ENCODE measurements at regions not wholly inside any gene's neighbourhood (a gene's known extent, or its start where the extent isn't known, plus 50 kb on each side); places are given as distances from the start of the nearest gene placed in this dataset.

DNA sequence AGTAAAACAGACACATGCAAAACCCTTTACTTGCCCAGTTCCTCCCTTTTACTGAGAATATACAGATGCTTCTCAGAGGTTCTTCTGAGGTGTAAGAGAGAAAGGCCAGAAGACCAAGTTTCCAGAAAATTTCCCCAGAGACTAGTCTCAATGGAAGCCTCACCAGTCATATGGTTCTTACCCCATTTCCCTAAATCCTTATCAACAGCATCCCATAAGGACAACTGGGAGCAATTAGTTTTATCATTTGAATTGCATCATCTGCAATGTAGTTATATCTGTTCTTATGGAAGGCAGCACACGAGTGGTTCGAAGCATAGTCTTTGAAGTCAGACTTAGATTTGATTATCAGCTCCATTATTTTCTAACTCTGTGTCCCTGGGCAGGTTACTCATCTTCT, 203.6 kb upstream of the PPARGC1A start:
- ATAC-seq, result no peak

DNA sequence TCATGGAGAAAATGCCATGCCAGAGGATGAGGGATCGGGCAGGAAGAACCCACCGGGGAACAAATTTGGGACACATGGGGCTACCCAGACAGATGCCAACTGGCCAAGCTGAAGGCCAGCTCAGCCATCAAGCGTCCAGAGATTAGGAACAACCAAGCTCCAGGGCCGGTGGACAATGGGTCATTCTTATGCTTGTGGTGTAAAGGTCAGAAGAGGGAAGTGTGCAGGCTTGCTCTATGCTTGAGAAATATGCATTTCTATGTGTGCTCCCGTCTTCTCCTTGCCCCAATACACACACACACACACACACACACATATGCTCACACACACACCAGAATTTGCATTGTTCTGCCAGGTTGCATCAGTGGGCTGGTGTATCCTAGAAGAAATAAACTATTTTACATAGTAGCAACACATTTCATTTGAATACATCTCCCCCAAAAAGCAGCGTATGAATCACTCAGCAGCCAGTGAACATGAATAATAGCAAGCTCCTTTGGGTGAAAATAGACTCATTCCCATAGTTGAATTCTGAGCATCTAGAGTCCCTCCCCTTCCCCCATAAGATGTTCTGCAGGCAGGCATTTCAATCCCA, 201.9 kb upstream of the PPARGC1A start:
- ATAC-seq, result no peak

GRCh38 chr4:24089851-24090534, 200.1 kb upstream of the PPARGC1A start:
- ATAC-seq, result no peak

GRCh38 chr4:24080871-24081270, 191.0 kb upstream of the PPARGC1A start:
- ATAC-seq, result no peak

DNA sequence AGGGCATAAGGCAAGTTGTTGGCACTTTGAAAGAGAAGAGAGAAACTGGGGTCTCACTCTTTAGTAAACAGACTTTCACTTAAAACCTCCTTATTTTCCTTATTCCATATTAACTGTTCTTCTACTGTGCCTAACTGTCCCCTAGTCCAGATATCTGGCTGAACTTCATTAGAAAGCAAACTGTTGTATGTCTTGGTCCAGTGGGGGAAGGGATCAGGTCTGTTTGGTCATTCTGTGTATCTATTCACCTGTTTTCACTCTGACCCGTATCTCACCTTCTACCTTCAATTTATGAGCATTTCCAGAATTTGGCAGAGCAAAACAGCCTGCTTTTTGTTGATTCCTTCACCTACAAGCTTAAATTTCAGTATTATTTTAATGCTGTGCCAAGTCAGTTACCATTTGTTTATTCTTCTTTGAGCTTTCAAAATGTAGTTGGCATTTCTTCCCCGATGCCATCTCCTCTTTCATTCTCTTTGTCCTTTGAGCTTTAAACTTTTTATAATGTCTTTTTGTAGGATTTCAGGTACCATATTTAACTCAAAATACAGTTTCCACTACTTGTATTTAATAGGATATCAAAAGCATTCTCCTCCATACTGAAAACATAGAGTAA, 188.6 kb upstream of the PPARGC1A start:
- ATAC-seq, result no peak

GRCh38 chr4:24076811-24077210, 187.0 kb upstream of the PPARGC1A start:
- ATAC-seq, result no peak

DNA sequence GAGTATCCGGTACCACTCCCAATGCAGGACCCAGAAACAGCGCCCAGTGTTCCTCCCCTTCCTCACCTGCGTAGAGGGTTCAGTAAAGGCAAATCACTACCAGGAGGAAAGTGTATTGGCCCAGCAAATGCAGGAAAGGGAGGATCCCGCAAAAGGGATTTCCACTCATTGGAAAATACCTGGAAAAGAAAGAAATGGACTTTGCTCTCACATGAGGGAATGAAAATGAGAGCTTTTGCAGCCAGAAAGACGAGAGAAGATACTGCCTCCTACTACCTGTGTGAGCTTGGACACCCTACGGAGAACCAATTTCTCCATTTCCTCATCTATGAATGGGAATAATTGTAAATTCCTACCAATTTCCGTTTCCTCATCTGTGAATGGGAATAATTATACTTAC, 184.1 kb upstream of the PPARGC1A start:
- ATAC-seq, result no peak

DNA sequence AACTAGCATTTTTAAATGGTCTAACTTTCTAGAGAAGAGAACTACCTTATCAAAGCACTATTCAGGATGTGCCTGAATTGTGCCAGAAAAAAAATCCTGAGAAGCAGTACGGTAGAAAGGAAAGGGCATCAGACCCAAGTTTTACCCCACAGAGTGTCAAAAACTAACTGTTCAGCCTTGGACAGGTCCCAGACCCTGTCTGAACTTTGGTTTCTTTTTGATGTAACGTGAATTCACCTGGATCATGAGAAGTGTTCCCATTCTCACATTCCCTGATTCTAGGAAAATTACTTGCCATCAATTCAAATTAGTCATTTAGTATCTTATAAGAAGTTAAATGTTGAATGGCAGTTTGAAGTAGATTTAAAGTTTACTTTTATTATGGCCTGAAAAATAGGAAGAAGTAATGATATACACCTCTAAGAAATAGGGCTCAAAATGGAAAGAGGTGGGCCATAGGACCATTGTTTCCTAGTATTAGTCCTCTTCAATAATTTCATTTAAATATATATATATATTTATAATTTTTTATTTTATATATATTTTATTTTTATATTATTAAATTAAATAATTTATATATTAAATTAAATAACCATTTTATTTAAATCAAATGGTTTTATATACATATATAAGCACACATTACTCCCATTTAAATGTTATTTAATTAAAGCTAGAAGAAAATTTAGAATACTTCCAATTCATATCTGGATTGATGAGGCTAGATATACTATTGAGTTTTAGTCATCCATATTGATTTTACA, 181.9 kb upstream of the PPARGC1A start:
- no peak for ATAC-seq

GRCh38 chr4:24070117-24070516, 180.3 kb upstream of the PPARGC1A start:
- ATAC-seq, result no peak

DNA sequence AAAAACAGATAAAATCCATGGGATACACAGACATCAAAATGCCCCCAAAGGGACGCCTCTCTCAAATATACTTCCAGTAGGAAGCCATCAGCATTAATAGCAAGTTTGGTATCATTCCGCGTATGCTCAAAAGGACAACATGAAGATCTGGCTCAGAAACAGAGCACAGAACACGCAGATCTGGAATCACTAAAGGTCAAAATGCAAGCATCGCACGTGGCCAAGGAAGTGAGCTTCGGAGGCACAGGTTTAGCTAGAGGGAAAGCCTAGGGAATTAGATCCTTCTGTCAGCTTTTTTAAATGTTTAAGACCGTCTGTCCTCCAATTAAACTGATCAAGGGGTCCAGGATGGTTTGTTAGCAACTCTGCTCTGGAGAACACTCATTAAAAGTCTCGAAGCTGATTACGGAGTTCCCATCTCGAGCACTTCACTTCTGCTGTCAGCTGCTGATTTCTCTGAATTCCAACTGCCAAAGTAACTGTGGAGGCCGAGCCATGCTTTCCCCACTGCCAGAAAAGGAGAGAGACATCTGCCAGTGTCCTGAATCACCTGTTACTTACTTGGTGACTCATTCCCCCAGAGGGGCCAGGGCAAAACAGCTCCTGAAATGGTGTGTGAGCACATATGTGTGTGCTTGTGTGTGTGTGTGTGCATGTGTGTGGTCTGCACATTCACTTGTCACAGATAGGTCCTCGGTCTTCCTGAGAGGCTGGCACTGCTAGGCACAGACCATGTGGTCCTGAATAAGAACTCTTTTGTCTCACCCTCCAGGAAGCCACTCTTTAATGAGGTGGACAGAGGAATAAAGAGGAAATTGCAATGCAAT, 177.7 kb upstream of the PPARGC1A start:
- no peak for ATAC-seq

- ATAC-seq, result no peak
These were observed 176.1 kb upstream of the PPARGC1A start for GRCh38 chr4:24065974-24066373.

- ATAC-seq, result no peak
These were observed 173.9 kb upstream of the PPARGC1A start for GRCh38 chr4:24063731-24064130.

DNA sequence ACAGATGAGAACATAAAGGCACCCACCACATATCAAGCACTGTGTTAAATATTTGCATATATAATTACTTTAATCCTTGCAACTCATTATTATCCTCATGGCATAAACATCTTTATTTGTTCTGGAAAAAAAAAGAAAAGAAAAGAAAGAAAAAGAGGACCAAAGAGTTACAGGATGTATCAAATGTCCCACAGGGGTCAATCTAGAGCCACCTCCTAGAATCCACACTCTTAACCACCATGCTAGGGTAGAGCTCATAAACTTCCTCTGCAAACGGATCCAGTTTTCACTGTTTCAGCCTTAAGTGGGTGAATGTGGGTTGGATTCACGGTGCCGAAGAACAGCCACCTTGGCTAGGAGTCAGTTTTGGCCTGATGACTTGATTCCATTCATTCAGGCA, 171.1 kb upstream of the PPARGC1A start:
- no peak for ATAC-seq

DNA sequence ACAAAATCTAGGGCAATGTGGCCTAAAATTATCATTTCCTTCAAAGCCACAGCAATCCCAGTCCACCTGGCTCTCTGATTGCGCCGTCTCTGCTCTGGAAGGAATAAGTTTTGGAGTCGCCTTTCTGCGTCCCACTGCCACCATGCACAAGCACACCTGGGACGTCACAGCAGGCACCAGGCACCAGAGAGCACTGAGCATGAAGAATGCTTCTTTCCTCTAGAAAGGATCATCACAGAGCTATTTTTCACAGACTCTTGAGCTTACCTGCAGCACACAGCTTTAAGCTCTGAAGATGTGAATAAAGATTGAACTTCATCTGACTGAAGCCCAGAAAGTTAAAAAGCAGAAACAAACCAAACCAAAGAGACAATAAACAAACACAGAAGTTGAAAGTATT, 170.0 kb upstream of the PPARGC1A start:
- no peak for ATAC-seq

- ATAC-seq, result no peak
These were observed 168.2 kb upstream of the PPARGC1A start for GRCh38 chr4:24057915-24058559.

DNA sequence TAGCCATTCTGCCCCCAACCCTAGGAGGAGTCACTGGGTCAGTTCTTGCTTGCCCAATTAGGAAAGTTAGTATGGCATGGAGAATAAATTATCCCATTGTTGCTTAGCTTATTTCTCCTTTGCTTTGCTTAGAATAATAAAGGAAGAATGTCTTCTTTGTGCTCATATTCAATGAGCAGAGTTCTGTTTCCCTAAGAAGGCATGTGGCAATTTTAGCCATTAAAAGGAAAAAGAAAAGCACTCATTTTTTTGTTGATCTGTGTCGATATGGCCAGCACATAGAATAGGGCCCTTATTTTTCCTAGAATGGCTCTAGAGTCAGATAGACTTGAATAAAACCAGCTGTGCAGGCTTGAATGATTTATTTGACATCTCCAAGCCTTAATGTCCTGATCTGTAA, 166.4 kb upstream of the PPARGC1A start:
- no peak for ATAC-seq

DNA sequence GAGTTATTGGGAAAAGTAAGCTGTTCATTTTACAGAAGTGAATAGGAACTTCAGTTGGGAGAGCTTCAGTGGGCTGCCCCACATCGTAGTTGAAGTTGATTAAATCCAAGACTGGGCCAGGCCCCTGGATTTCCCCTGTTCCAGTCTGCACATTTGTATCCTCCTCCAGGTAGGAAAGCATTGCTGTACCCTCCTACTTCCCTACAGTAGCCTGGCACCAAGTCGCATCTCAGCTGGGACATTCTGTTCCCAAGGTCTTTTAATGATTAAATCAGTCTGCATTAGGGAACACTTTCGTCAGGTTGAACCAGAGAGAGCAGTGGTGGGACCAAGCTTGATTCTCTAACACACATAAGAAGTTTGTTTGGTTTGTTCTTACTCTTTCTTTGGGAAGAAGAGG, 165.8 kb upstream of the PPARGC1A start:
- no peak for ATAC-seq

GRCh38 chr4:24054910-24055309, 165.1 kb upstream of the PPARGC1A start:
- ATAC-seq, result no peak

DNA sequence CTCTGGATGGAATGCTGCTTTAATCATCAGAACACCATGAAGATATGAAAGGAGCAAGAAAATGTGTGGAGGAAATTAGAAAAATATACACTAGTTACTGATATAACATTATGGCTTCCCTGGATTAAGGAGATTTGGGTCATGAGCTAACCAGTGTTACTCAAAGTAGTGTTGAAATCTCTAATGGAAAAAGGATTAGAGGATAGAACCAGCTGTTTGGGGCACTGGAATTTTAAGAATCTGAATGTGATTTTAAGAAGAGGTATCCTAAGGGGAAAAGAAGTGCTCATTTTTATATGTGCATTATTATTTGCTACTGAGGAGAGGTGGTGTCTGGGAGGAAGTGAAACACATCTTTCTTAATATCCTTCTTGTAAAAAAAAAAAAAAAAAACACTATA, 164.1 kb upstream of the PPARGC1A start:
- ATAC-seq, result no peak

GRCh38 chr4:24044610-24045589, 155.1 kb upstream of the PPARGC1A start:
- no peak for ATAC-seq

DNA sequence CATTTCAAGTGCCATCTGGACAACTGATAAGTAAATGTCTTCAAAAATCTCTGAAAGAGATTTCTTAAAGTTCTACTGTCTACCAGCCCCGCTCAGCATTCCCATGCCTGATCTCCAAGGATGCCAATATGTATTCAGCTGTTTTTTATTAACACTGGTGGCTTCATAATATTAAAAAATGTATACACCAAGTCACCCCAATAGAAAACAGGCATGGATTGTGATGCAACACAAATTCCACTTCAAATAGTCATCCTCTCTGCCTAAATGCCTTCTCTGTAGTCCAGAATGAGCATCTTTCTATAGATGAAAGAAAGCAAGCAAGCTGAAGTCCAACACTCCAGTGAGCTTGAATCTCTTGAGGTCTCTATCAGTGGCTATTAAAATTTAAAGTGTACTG, 152.2 kb upstream of the PPARGC1A start:
- no peak for ATAC-seq
